CD8-positive, alpha-beta memory T cell (primary cell): ENCODE measurements at regions not wholly inside any gene's neighbourhood (a gene's known extent, or its start where the extent isn't known, plus 50 kb on each side); places are given as distances from the start of the nearest gene placed in this dataset.

Source experiments
- CTCF ChIA-PET: fragments of 350-600 bp; sonication (Branson Sonifier 250); formaldehyde crosslinking; loops from one replicate; lab custom pipeline; 2021; ENCODE audit warnings: antibody characterized with exemption; lab: Charles Lee
- POLR2A ChIA-PET: fragments of 350-600 bp; sonication (Branson Sonifier 250); formaldehyde crosslinking; loops from one replicate; lab custom pipeline; 2021; ENCODE audit warnings: antibody characterized with exemption; lab: Charles Lee
- DNase-seq, 5 donors: peaks; one replicate each; pipeline versions ENCODE4 v3.0.0 to v3.0.0-alpha.2; 2020 to 2022; ENCODE audit warnings: mixed read lengths in 1 of 5
- H3K27ac ChIP-seq: one replicate; pipeline ENCODE4 v1.7.0; 2013; ENCODE audit warnings: low read depth, mild to moderate bottlenecking, low read length, moderate library complexity
- H3K27me3 ChIP-seq: 2 replicates; pipeline ENCODE4 v1.7.0; 2013; ENCODE audit warnings: low read length, mild to moderate bottlenecking; ENCODE audit not compliant: insufficient read depth, poor library complexity, severe bottlenecking
- H3K36me3 ChIP-seq: 2 replicates; pipeline ENCODE4 v1.7.0; 2013; ENCODE audit warnings: mild to moderate bottlenecking, low read length, moderate library complexity; ENCODE audit not compliant: insufficient read depth
- H3K4me1 ChIP-seq: 2 replicates; pipeline ENCODE4 v1.7.0; 2013; ENCODE audit warnings: mild to moderate bottlenecking, low read length, moderate library complexity; ENCODE audit not compliant: insufficient read depth
- H3K4me3 ChIP-seq: 2 replicates; pipeline ENCODE4 v1.7.0; 2013; ENCODE audit warnings: mild to moderate bottlenecking, low read length
- H3K9me3 ChIP-seq: 2 replicates; pipeline ENCODE4 v1.7.0; 2013; ENCODE audit warnings: mild to moderate bottlenecking, low read length
- H3K27ac Mint-ChIP-seq, 8 donors: one replicate each; pipeline ENCODE4 v1.8.0; 2020 to 2021; ENCODE audit warnings: mixed read lengths in 8 of 8, mild to moderate bottlenecking in 6 of 8, inconsistent platforms in 3 of 8, moderate library complexity in 3 of 8
- H3K27me3 Mint-ChIP-seq, 2 donors: one replicate each; pipeline ENCODE4 v1.8.0; 2020 to 2021; ENCODE audit warnings: mixed read lengths in 2 of 2, mild to moderate bottlenecking in 1 of 2, moderate library complexity in 1 of 2
- H3K36me3 Mint-ChIP-seq, 3 donors: one replicate each; pipeline ENCODE4 v1.8.0; 2020 to 2021; ENCODE audit warnings: mixed read lengths in 3 of 3, inconsistent platforms in 1 of 3, mild to moderate bottlenecking in 1 of 3
- H3K4me1 Mint-ChIP-seq, 3 donors: one replicate each; pipeline ENCODE4 v1.8.0; 2020 to 2021; ENCODE audit warnings: mixed read lengths in 3 of 3, inconsistent platforms in 1 of 3, mild to moderate bottlenecking in 1 of 3
- H3K4me3 Mint-ChIP-seq, 7 donors: one replicate each; pipeline ENCODE4 v1.8.0; 2020 to 2021; ENCODE audit warnings: mixed read lengths in 7 of 7, mild to moderate bottlenecking in 6 of 7, moderate library complexity in 4 of 7, inconsistent platforms in 2 of 7
- H3K9me3 Mint-ChIP-seq, 5 donors: one replicate each; pipeline ENCODE4 v1.8.0; 2020 to 2022; ENCODE audit warnings: mixed read lengths in 5 of 5, mild to moderate bottlenecking in 3 of 5, moderate library complexity in 2 of 5, inconsistent platforms in 1 of 5

DNA sequence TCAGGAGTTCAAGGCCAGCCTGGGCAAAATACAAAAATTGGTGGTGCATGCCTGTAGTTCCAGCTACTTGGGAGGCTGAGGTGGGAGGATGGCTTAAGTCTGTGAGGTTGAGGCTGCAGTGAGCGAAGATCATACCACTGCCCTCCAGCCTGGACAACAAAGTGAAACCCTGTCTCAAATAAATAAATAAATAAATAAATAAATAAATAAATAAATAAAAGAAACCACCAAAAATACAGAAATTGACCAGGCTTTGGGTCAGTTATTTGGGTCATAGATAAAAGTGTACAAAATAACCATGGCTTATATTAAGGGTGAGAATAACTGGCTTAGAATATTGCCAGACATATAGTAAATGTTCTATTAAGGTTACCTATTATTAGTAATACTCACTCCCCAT lies 129.2 kb downstream of the NEUROD6 start:
- POLR2A ChIA-PET, result no interaction called here
- Mint-ChIP-seq H3K4me3 (no peak overlapping the region), H3K36me3 (no peaks in the 10 kb centered on the region)

DNA sequence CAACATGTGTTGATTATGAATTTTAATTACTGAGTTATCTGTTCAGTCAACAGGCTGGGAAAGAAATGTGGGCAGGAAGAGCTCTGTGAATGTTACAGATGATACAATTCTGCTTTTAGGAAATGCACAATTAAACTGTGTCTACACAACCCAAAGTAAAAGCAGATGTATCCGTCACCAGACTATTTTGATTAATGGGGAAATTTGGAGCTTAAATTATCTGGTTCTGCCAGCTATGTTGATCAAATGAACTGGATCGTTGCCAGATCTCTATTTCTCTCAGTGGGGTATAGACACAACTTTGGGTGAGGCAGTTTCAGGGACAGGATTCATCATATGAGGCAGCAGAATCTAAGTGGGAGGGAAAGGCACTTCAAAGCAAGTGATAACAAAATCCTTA lies 136.5 kb downstream of the NEUROD6 start:
- Histone ChIP-seq H3K4me1 (no peaks in the 10 kb centered on the region), H3K4me3 (no peak overlapping the region), H3K9me3 (no peaks in the 10 kb centered on the region), H3K27me3 (no peaks in the 10 kb centered on the region), H3K27ac (no peak overlapping the region), H3K36me3 (no peaks in the 10 kb centered on the region)
- Mint-ChIP-seq H3K27ac (no peak overlapping the region), H3K27me3 (peaks cover 0 to 2% of the 10 kb centered on the region in 2 donors), H3K4me3 (no peak overlapping the region), H3K4me1 (no peaks in the 10 kb centered on the region), H3K9me3 (peaks cover 0 to 12% (median 5%) of the 10 kb centered on the region in 5 donors), H3K36me3 (peaks cover 0 to 3% (median 1%) of the 10 kb centered on the region in 3 donors)
- CTCF ChIA-PET, result no interaction called here
- no peak for DNase-seq
- POLR2A ChIA-PET, result no interaction called here

More for the DNA sequence above, 129.2 kb downstream of the NEUROD6 start:
- Histone ChIP-seq H3K27me3 (no peaks in the 10 kb centered on the region), H3K27ac (no peak overlapping the region), H3K4me3 (no peak overlapping the region), H3K9me3 (no peaks in the 10 kb centered on the region), H3K4me1 (no peaks in the 10 kb centered on the region), H3K36me3 (no peaks in the 10 kb centered on the region)
- H3K27ac Mint-ChIP-seq, result no peak overlapping the region
- no peaks in the 10 kb centered on the region for H3K4me1 Mint-ChIP-seq
- CTCF ChIA-PET, result no interaction called here
- no peak for DNase-seq
- H3K9me3 Mint-ChIP-seq, result peaks cover 0 to 1% (median 0%) of the 10 kb centered on the region in 5 donors
- no peaks in the 10 kb centered on the region for H3K27me3 Mint-ChIP-seq

DNA sequence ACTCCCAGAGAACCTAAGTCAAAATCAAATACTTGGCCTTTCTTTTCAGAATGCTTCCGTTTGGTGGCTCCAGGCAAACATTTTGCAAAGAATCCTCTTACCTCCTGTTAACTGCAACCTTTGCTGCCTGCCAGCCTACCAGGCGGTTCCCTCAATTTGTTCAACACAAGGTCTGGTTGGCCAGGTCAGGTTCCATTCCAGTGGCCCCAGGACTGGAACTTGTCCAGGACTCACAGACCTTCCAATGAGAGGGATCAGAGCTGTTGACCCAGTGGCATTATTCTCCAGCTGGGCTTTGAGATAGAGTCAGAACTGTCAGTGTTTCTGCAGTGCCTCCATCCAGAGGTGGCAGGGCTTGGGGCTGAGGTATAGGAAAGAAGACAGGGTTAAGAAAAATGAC lies 137.0 kb downstream of the NEUROD6 start:
- CTCF ChIA-PET, result no interaction called here
- peaks cover 0 to 2% of the 10 kb centered on the region in 2 donors for H3K27me3 Mint-ChIP-seq

DNA sequence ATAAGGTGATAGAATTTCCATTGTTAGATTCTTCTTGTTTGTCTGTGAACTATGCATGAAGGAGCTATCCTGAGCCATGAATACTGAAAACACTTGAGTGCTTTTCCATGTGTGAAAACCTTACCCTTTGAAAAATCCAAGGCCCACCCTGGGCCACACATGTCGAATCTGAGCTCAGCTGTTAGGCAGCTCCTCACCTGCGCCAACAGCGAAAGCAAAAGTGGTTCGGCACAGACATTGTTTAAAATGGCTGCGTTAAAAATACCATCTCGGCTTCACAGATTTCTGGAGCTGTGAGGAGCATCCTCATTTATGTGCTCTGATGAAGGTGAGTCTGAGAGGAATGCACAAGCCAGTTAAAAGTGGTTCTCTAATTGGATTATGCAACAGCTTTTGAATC lies 137.7 kb downstream of the NEUROD6 start:
- H3K27ac ChIP-seq, result no peak overlapping the region
- Mint-ChIP-seq H3K27ac (no peak overlapping the region), H3K27me3 (peaks cover 0 to 2% of the 10 kb centered on the region in 2 donors), H3K4me3 (no peak overlapping the region), H3K9me3 (peaks cover 0 to 12% (median 5%) of the 10 kb centered on the region in 5 donors), H3K4me1 (no peaks in the 10 kb centered on the region), H3K36me3 (peaks cover 0 to 3% (median 1%) of the 10 kb centered on the region in 3 donors)
- no peaks in the 10 kb centered on the region for H3K4me1 ChIP-seq
- no peaks in the 10 kb centered on the region for H3K36me3 ChIP-seq
- CTCF ChIA-PET, result no interaction called here
- no peak for DNase-seq
- POLR2A ChIA-PET, result no interaction called here
- no peaks in the 10 kb centered on the region for H3K9me3 ChIP-seq
- H3K27me3 ChIP-seq, result no peaks in the 10 kb centered on the region
- no peak overlapping the region for H3K4me3 ChIP-seq

More for the DNA sequence above, 137.0 kb downstream of the NEUROD6 start:
- no peak overlapping the region for H3K4me3 Mint-ChIP-seq
- Histone ChIP-seq H3K36me3 (no peaks in the 10 kb centered on the region), H3K27me3 (no peaks in the 10 kb centered on the region), H3K9me3 (no peaks in the 10 kb centered on the region), H3K27ac (no peak overlapping the region), H3K4me1 (no peaks in the 10 kb centered on the region), H3K4me3 (no peak overlapping the region)
- no peaks in the 10 kb centered on the region for H3K4me1 Mint-ChIP-seq
- DNase-seq, result no peak
- H3K36me3 Mint-ChIP-seq, result peaks cover 0 to 3% (median 1%) of the 10 kb centered on the region in 3 donors
- peaks cover 0 to 12% (median 5%) of the 10 kb centered on the region in 5 donors for H3K9me3 Mint-ChIP-seq
- POLR2A ChIA-PET, result no interaction called here
- H3K27ac Mint-ChIP-seq, result no peak overlapping the region

DNA sequence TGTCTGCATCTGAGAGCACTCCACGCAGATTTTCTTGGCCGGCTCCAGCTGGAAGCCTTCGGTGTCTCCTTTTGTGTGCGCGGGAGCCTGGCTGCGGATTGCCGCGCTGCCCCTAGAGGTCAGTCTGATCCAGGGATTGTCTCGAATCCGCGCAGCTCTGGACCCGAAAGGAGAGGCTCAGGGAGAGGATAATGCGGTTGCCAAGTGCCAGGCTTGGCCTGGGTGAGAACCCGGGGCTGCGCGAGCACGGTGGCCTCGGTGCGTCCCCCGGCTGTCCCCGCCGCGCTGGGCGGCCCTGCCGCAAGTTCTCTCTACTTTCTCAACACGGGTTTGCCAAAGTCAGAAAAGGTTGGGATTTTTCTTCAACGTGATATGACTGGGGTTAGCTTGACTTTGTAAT lies 140.9 kb downstream of the ADCYAP1R1 start:
- no peaks in the 10 kb centered on the region for H3K9me3 ChIP-seq
- no peaks in the 10 kb centered on the region for H3K36me3 Mint-ChIP-seq
- H3K27ac ChIP-seq, result no peak overlapping the region
- H3K4me1 Mint-ChIP-seq, result no peaks in the 10 kb centered on the region
- H3K27me3 ChIP-seq, result no peaks in the 10 kb centered on the region
- DNase-seq, result no peak
- no peak overlapping the region for H3K27ac Mint-ChIP-seq
- H3K27me3 Mint-ChIP-seq, result peaks cover 4 to 9% of the 10 kb centered on the region in 2 donors
- H3K4me3 Mint-ChIP-seq, result no peak overlapping the region
- H3K36me3 ChIP-seq, result no peaks in the 10 kb centered on the region
- H3K9me3 Mint-ChIP-seq, result peaks cover 0 to 4% (median 0%) of the 10 kb centered on the region in 5 donors
- H3K4me3 ChIP-seq, result no peak overlapping the region
- H3K4me1 ChIP-seq, result no peaks in the 10 kb centered on the region
- ChIA-PET POLR2A (no interaction called here), CTCF (no interaction called here)

DNA sequence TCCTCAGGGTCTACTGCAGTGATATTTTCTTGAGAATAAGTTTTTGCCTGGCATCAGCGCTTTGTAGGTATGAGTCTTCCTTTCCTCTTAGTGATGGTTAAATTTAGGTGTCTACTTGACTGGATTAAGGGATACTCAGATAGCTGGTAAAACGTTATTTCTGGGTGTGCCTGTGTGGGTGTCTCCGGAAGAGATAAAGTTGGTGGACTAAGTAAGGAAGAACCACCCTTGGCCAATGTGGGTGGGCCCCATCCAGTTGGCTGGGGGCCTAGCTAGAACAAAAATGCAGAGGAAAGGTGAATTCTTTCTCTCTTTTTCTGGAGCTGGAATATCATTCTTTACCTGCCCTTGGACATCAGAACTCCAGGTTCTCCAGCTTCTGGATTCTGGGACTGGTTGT lies 138.8 kb downstream of the ADCYAP1R1 start:
- H3K9me3 Mint-ChIP-seq, result peaks cover 0 to 4% (median under 1%) of the 10 kb centered on the region in 5 donors
- H3K36me3 Mint-ChIP-seq, result no peaks in the 10 kb centered on the region
- no peak overlapping the region for H3K27ac Mint-ChIP-seq
- ChIA-PET POLR2A (no interaction called here), CTCF (no interaction called here)
- peaks cover 4 to 9% of the 10 kb centered on the region in 2 donors for H3K27me3 Mint-ChIP-seq
- H3K4me3 Mint-ChIP-seq, result no peak overlapping the region
- H3K36me3 ChIP-seq, result no peaks in the 10 kb centered on the region
- H3K27ac ChIP-seq, result no peak overlapping the region
- no peaks in the 10 kb centered on the region for H3K4me1 ChIP-seq
- no peak overlapping the region for H3K4me3 ChIP-seq
- no peaks in the 10 kb centered on the region for H3K27me3 ChIP-seq
- no peak for DNase-seq
- no peaks in the 10 kb centered on the region for H3K9me3 ChIP-seq
- no peaks in the 10 kb centered on the region for H3K4me1 Mint-ChIP-seq

DNA sequence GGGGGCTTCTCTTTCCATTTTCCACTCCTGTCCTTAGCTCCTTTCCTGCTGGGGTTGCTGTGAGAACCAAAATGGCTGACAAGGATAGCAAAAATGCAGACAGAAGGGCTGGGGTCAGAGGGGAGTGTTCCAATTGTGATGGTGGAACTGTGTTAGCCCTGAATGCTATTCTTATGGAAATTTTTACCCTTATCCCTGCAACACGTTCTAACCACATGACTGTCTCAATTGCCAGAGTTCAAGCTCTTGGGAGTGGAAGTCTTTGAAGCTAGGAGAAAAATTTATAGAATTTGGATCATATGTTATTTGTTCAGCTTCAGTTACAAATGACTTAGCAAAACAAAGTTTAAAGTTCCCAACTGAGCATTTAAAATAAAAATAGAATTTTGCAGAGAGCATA lies 134.1 kb downstream of the ADCYAP1R1 start:
- no peak overlapping the region for H3K4me3 ChIP-seq
- no peak for DNase-seq
- H3K27me3 ChIP-seq, result no peaks in the 10 kb centered on the region
- no peak overlapping the region for H3K27ac ChIP-seq
- Mint-ChIP-seq H3K9me3 (peaks cover 0 to 4% (median 3%) of the 10 kb centered on the region in 5 donors), H3K4me3 (no peak overlapping the region), H3K4me1 (no peaks in the 10 kb centered on the region), H3K36me3 (no peaks in the 10 kb centered on the region), H3K27me3 (no peaks in the 10 kb centered on the region), H3K27ac (no peak overlapping the region)
- ChIA-PET CTCF (no interaction called here), POLR2A (no interaction called here)
- no peaks in the 10 kb centered on the region for H3K9me3 ChIP-seq
- H3K36me3 ChIP-seq, result no peaks in the 10 kb centered on the region
- no peaks in the 10 kb centered on the region for H3K4me1 ChIP-seq

DNA sequence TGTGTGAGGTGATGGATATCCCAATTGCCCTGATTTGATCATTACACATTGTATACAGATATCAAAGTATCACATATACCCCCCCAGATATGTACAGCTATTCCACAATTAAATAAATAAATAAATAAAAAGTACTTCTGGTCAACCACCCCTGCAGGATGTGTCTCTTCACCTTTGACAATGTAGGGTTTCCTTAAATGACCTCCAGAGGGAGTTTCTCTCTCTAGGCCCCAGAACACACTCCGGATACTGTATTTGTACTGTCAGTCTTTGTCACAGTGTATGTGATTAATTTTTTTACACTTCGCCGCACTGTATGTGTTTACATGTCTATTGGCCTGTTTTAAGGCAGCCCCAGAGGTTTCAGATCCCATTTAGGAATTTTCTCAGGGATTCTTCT lies 123.6 kb downstream of the ADCYAP1R1 start:
- H3K27me3 ChIP-seq, result no peaks in the 10 kb centered on the region
- H3K36me3 Mint-ChIP-seq, result no peaks in the 10 kb centered on the region
- H3K9me3 Mint-ChIP-seq, result peaks cover 0 to 5% (median 2%) of the 10 kb centered on the region in 5 donors
- POLR2A ChIA-PET, result no interaction called here
- no peak overlapping the region for H3K27ac ChIP-seq
- peaks cover 0 to 8% of the 10 kb centered on the region in 2 donors for H3K27me3 Mint-ChIP-seq
- CTCF ChIA-PET, result no interaction called here
- H3K9me3 ChIP-seq, result no peaks in the 10 kb centered on the region
- no peak for DNase-seq
- peak overlapping the region in 1 of 8 donors; percentile 47 for H3K27ac Mint-ChIP-seq
- no peaks in the 10 kb centered on the region for H3K4me1 Mint-ChIP-seq
- H3K4me3 ChIP-seq, result no peak overlapping the region
- no peak overlapping the region for H3K4me3 Mint-ChIP-seq
- H3K4me1 ChIP-seq, result no peaks in the 10 kb centered on the region
- H3K36me3 ChIP-seq, result no peaks in the 10 kb centered on the region

DNA sequence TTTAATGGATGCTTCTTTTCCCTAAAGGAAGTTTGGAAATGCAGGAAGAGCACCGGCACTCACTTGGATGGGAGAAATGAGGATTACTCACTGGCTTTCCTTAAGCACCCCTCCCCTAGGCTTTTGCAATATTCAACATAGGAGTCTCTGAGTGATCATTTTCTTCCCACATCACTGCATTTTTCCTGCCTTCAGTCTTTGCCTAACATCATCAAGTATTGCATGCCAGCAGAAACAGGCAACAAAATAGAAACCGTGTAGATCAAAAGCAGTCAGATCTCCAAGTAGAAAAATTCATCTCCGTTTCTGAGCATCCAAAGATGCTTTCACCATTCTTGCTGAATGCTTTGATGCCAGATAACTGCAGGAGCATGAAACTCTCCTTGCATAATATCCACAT lies 119.9 kb downstream of the ADCYAP1R1 start:
- Mint-ChIP-seq H3K27me3 (peaks cover 1 to 8% of the 10 kb centered on the region in 2 donors), H3K36me3 (no peaks in the 10 kb centered on the region), H3K4me3 (no peak overlapping the region), H3K27ac (no peak overlapping the region), H3K9me3 (peaks cover 0 to 3% (median 2%) of the 10 kb centered on the region in 5 donors), H3K4me1 (no peaks in the 10 kb centered on the region)
- no peaks in the 10 kb centered on the region for H3K36me3 ChIP-seq
- DNase-seq, result no peak
- CTCF ChIA-PET, result no interaction called here
- POLR2A ChIA-PET, result no interaction called here
- H3K4me3 ChIP-seq, result no peak overlapping the region
- no peaks in the 10 kb centered on the region for H3K27me3 ChIP-seq
- no peak overlapping the region for H3K27ac ChIP-seq
- no peaks in the 10 kb centered on the region for H3K4me1 ChIP-seq
- no peaks in the 10 kb centered on the region for H3K9me3 ChIP-seq
